Astrocyte (in vitro differentiated cells and primary cell): ENCODE measurements at regions not wholly inside any gene's neighbourhood (a gene's known extent, or its start where the extent isn't known, plus 50 kb on each side); places are given as distances from the start of the nearest gene placed in this dataset.

ENCODE experiments used
- DNase-seq: peaks from one replicate; pipeline ENCODE4 v3.0.0-alpha.2; 2010; ENCODE audit warnings: low read depth
- FAIRE-seq: peaks from 2 replicates; lab custom pipeline; 2011; peaks lifted over from hg19 to GRCh38; lab: Jason Lieb, UNC
- H2AFZ ChIP-seq: 2 replicates; pipeline ENCODE4 v1.6.0; 2012; ENCODE audit warnings: low read depth, low read length, inconsistent platforms
- H3K27ac ChIP-seq: 2 replicates; pipeline ENCODE4 v1.5.1; 2011; ENCODE audit warnings: low read depth, low read length, inconsistent platforms
- H3K27me3 ChIP-seq: 2 replicates; pipeline ENCODE4 v1.6.0; 2011; ENCODE audit warnings: low read length, inconsistent platforms; ENCODE audit not compliant: insufficient read depth
- H3K36me3 ChIP-seq: 2 replicates; pipeline ENCODE4 v1.5.1; 2011; ENCODE audit warnings: low read length, inconsistent platforms; ENCODE audit not compliant: insufficient read depth
- H3K4me1 ChIP-seq: 2 replicates; pipeline ENCODE4 v1.5.1; 2011; ENCODE audit warnings: low read length, inconsistent platforms; ENCODE audit not compliant: insufficient read depth
- H3K4me2 ChIP-seq: 2 replicates; pipeline ENCODE4 v1.6.0; 2012; ENCODE audit warnings: low read length, inconsistent platforms
- H3K4me3 ChIP-seq: 2 replicates; pipeline ENCODE4 v1.5.1; 2011; ENCODE audit warnings: low read depth, mild to moderate bottlenecking, low read length, inconsistent platforms; ENCODE audit not compliant: insufficient read depth
- H3K79me2 ChIP-seq: 2 replicates; pipeline ENCODE4 v1.6.0; 2012; ENCODE audit warnings: mild to moderate bottlenecking, low read length, inconsistent platforms; ENCODE audit not compliant: insufficient read depth
- H3K9ac ChIP-seq: 2 replicates; pipeline ENCODE4 v1.6.0; 2012; ENCODE audit warnings: mild to moderate bottlenecking, low read length, inconsistent platforms
- H3K9me3 ChIP-seq: 2 replicates; pipeline ENCODE4 v1.5.1; 2012; ENCODE audit warnings: low read depth, mild to moderate bottlenecking, low read length, inconsistent platforms; ENCODE audit not compliant: insufficient read depth
- H4K20me1 ChIP-seq: 2 replicates; pipeline ENCODE4 v1.6.0; 2012; ENCODE audit warnings: low read length, inconsistent platforms; ENCODE audit not compliant: insufficient read depth
- H3K27ac Mint-ChIP-seq: one replicate; pipeline ENCODE4 v1.8.0; 2021; ENCODE audit warnings: mild to moderate bottlenecking, mixed read lengths; ENCODE audit not compliant: unreplicated experiment
- H3K27me3 Mint-ChIP-seq: one replicate; pipeline ENCODE4 v1.8.0; 2021; ENCODE audit warnings: low read depth, mixed read lengths; ENCODE audit not compliant: unreplicated experiment
- H3K36me3 Mint-ChIP-seq: one replicate; pipeline ENCODE4 v1.8.0; 2021; ENCODE audit warnings: low read depth, mixed read lengths; ENCODE audit not compliant: unreplicated experiment
- H3K4me1 Mint-ChIP-seq: one replicate; pipeline ENCODE4 v1.8.0; 2021; ENCODE audit warnings: low read depth, mixed read lengths; ENCODE audit not compliant: unreplicated experiment
- H3K4me3 Mint-ChIP-seq: one replicate; pipeline ENCODE4 v1.8.0; 2021; ENCODE audit warnings: mild to moderate bottlenecking, moderate library complexity, mixed read lengths; ENCODE audit not compliant: unreplicated experiment
- H3K9me3 Mint-ChIP-seq: one replicate; pipeline ENCODE4 v1.8.0; 2021; ENCODE audit warnings: mild to moderate bottlenecking, mixed read lengths; ENCODE audit not compliant: unreplicated experiment
- EZH2 ChIP-seq: IDR thresholded peaks from 2 replicates; pipeline ENCODE4 v1.6.1; 2012; ENCODE audit warnings: mild to moderate bottlenecking, low read length, inconsistent platforms; ENCODE audit not compliant: insufficient read depth
- TF ChIP-seq, protein P1 (sequence below): IDR thresholded peaks from 2 replicates; pipeline ENCODE4 v1.5.1; 2011; ENCODE audit warnings: low read depth, mild to moderate bottlenecking, inconsistent platforms, low read length, moderate library complexity; ENCODE audit not compliant: insufficient read depth

DNA sequence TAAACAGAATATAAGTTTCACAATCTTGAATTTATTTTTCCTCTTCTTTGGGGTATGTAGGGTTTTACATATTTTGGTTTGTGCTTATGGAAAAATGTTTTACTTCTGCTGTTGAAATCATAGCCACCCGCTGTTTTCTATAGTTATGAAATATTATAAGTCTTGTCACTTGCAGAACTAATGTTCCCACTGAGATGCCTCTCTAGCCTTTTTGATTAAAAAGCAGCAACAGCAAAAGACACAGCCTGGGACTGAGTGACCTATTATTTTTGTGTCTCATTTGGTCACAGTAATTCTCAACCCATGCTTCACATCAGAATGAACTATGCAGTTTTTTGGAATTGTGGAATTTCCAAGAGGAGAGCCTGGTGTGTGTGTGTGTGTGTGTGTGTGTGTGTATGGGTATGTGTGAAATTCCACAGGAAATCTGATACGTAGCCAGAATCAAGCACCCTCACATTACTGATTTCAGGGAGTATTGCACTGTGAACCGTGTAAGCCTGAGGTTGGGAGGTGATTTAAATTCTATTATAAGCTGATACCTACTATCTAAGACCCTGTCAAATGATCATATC is 55.7 kb upstream of the FRMD6 start:
- FAIRE-seq (no peak), DNase-seq (peak; percentile 33)
- Mint-ChIP-seq H3K4me1 (peaks cover 41% of the 10 kb centered on the region), H3K27me3 (no peaks in the 10 kb centered on the region), H3K27ac (peak overlapping the region; percentile 70), H3K36me3 (peaks cover 4% of the 10 kb centered on the region), H3K4me3 (no peak overlapping the region), H3K9me3 (no peaks in the 10 kb centered on the region)
- no peak overlapping the region for H3K4me2 ChIP-seq
- H4K20me1 ChIP-seq = no peaks in the 10 kb centered on the region
- H3K36me3 ChIP-seq = no peaks in the 10 kb centered on the region
- no peak overlapping the region for H2AFZ ChIP-seq
- H3K4me3 ChIP-seq = no peak overlapping the region
- H3K79me2 ChIP-seq = no peaks in the 10 kb centered on the region
- no peaks in the 10 kb centered on the region for H3K9me3 ChIP-seq
- TF ChIP-seq, protein P1, sequence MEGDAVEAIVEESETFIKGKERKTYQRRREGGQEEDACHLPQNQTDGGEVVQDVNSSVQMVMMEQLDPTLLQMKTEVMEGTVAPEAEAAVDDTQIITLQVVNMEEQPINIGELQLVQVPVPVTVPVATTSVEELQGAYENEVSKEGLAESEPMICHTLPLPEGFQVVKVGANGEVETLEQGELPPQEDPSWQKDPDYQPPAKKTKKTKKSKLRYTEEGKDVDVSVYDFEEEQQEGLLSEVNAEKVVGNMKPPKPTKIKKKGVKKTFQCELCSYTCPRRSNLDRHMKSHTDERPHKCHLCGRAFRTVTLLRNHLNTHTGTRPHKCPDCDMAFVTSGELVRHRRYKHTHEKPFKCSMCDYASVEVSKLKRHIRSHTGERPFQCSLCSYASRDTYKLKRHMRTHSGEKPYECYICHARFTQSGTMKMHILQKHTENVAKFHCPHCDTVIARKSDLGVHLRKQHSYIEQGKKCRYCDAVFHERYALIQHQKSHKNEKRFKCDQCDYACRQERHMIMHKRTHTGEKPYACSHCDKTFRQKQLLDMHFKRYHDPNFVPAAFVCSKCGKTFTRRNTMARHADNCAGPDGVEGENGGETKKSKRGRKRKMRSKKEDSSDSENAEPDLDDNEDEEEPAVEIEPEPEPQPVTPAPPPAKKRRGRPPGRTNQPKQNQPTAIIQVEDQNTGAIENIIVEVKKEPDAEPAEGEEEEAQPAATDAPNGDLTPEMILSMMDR = no peak
- TF ChIP-seq EZH2 = no peak
- no peaks in the 10 kb centered on the region for H3K27me3 ChIP-seq
- H3K4me1 ChIP-seq = peaks cover 16% of the 10 kb centered on the region
- H3K9ac ChIP-seq = no peak overlapping the region
- H3K27ac ChIP-seq = no peak overlapping the region

DNA sequence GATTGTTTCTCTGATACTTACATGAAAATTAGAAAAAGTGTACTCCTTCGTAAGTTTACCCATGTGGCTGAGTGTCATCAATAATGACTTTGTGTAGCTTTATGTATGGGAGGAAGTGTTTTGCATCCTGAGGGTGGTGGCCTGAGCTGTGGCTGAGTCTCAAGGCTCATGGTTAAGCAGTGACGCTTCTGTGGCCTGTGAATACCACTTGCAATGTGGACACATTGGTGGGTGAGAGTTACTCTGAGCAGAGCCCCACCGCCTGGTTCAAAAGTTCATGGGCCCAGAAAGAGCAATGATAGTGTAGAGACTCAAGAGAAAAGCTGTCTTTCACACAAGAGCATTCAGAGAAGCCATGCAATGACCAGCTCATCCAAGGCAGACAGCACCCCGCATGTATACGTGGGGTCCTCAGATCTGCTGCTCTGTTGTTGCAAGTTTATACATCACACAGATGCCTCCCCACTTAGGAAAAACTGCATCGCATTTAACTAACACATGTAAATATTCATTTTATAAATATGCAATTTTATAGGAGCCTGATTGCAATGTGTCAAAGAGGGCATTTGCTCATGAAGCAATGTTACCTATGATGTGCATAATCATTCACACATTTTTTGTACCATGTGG is 55.1 kb upstream of the FRMD6 start:
- H3K27ac ChIP-seq = no peak overlapping the region
- Mint-ChIP-seq H3K27ac (peak overlapping the region; percentile 70), H3K36me3 (peaks cover 1% of the 10 kb centered on the region)

More for the DNA sequence above, 55.1 kb upstream of the FRMD6 start:
- Histone ChIP-seq H3K9me3 (no peaks in the 10 kb centered on the region), H2AFZ (no peak overlapping the region), H3K9ac (no peak overlapping the region), H4K20me1 (no peaks in the 10 kb centered on the region), H3K4me2 (no peak overlapping the region), H3K36me3 (no peaks in the 10 kb centered on the region), H3K4me1 (peaks cover 16% of the 10 kb centered on the region), H3K4me3 (no peak overlapping the region), H3K79me2 (no peaks in the 10 kb centered on the region), H3K27me3 (no peaks in the 10 kb centered on the region)
- DNase-seq (no peak), FAIRE-seq (no peak)
- H3K4me1 Mint-ChIP-seq = peaks cover 41% of the 10 kb centered on the region
- no peaks in the 10 kb centered on the region for H3K9me3 Mint-ChIP-seq
- no peaks in the 10 kb centered on the region for H3K27me3 Mint-ChIP-seq
- H3K4me3 Mint-ChIP-seq = no peak overlapping the region
- TF ChIP-seq, protein P1 = no peak
- no peak for TF ChIP-seq EZH2
